Kasumi-1 (cell line): ENCODE measurements at regions not wholly inside any gene's neighbourhood (a gene's known extent, or its start where the extent isn't known, plus 50 kb on each side); places are given as distances from the start of the nearest gene placed in this dataset.
"Not testable (repeated sequence)": the region's sequence is repeated elsewhere in the genome, so short reads cannot be mapped to it uniquely, and the experiment has no call there.

ENCODE experiments used
- DNase-seq, 2 experiments: peaks; one replicate each; lab custom pipeline; 2025; lab: John Stamatoyannopoulos, UW

DNA sequence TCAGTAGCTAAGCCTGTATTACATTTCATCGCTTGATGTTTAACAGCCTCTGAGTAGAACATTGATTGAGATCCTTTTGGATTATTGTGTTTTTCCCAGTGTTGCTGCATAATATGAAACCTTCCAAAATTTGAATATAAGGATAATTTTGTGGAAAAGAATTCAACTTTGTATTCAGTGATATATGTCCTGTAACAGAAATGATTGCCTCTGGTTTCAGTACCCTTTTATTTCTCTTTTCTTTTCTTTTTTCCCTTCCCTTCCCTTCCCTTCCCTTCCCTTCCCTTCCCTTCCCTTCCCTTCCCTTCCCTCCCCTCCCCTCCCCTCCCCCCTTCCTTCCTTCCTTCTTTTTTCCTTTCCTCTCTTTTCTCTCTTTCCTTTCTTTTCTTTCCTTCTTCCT is 74.6 kb downstream of the UTRN start:
- no peak for DNase-seq

DNA sequence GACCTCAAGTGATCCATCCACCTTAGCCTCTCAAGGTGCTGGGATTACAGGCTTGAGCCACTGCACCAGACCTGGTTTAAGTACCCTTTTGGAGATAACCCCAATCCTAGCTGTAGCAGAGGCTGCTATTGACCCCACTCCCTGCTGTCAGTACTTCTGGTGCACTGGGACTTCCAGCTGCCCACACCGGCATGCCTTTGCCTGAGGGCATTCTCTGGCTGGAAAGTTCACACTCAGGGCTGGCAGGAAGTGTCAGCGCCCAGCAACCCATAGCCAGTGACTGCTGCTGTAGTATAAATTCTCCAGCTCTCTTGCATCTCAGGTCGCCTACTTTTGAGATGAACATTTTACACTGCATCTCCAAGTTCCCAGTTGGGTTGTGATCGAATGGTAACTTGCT is 75.3 kb downstream of the UTRN start:
- no peak for DNase-seq

- no peak for DNase-seq
These were observed 75.9 kb downstream of the UTRN start for GRCh38 chr6:144361016-144361415.

GRCh38 chr6:144362042-144363018 is 77.2 kb downstream of the UTRN start:
- DNase-seq, result no peak

GRCh38 chr6:144364208-144364720 is 79.1 kb downstream of the UTRN start:
- no peak for DNase-seq

DNA sequence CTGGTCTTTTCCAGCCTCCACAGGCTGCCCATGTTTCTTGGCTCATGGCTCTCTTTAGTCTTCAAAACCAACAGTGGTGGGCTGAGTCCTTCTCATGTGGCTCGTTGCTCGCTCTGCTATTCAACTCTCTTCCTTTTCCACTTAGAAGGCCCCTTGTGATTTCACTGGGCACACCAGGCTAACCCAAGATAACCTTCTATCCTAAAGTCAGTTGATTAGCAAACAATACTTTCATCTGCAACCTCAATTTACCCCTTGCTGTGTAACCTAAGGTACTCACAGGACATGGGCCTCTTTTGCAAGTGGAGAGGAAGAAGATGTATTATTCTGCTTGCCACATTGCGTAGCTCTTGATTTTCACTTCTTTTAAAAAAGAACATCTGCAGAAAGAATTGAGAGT is 79.6 kb downstream of the UTRN start:
- DNase-seq, result no peak

- no peak for DNase-seq
These were observed 80.1 kb downstream of the UTRN start for GRCh38 chr6:144365271-144365670.

GRCh38 chr6:144369696-144370095 is 84.6 kb downstream of the UTRN start:
- DNase-seq, result not testable (repeated sequence)

- no peak for DNase-seq
These were observed 87.0 kb downstream of the UTRN start for GRCh38 chr6:144372116-144372515.

DNA sequence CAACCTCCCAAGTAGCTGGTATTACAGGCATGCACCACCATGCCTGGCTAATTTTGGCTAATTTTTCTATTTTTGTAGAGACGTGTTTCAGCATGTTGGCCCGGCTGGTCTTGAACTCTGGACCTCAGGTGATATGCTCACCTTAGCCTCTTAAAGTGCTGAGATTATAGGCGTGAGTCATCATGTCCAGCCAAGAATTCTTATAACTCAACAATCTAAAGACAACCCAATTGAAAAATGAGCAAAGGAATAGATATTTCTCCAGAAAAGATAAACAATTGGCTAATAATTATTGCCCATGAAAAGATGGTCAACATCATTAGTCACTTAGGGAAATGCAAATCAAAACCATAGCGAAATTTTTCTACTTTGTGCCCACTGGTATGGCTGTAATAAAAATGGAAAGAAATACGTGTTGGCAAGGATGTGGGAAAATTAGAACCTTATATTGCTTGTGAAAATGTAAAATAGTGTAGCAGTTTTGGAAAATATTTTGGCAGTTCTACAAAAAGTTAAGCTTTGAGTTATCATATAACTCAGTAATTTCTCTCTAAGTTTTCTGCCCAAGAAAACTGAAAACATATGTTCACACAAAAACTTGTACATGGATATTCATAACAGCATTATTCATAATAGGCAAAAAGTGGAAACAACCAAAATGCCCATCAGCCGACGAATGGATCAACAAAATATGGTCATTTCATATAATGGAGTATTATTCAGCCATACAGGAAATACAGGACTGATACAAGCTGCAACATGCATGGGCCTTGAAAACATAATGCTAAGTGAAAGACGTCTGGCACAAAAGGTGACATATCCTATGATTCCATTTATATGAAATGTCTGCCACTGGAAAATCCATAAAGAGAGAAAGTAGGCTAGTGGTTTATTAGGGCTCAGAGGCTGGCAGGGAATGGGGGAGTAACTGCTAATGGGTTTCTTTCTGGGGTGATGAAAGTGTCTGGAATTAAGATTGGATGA is 87.8 kb downstream of the UTRN start:
- no peak for DNase-seq

GRCh38 chr6:144374525-144374924 is 89.4 kb downstream of the UTRN start:
- DNase-seq, result not testable (repeated sequence)

- DNase-seq, result no peak
These were observed 92.6 kb downstream of the UTRN start for GRCh38 chr6:144377586-144378210.

DNA sequence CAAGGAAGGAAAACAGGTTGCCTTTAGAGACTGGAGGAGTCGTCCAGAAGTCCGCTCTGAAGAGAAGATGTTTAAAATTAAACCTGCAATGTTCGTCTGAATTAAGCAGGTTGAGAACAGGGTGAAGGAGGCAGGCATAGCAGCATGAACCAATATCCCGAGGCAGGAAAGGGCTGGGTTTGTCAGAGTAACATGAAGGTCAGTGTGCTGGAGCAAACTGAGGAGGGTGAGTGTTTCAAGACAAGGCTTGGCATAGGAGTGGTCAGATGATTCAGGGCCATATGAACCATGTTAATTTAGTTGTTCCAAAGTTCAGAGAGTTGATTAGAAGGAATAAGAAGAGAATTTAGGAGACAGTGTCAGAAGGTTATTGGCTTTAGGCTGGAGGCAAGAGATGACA is 93.3 kb downstream of the UTRN start:
- DNase-seq, result no peak

GRCh38 chr6:144379356-144379755 is 94.2 kb downstream of the UTRN start:
- peak in 1 of 2 experiments; percentile 21 for DNase-seq

DNA sequence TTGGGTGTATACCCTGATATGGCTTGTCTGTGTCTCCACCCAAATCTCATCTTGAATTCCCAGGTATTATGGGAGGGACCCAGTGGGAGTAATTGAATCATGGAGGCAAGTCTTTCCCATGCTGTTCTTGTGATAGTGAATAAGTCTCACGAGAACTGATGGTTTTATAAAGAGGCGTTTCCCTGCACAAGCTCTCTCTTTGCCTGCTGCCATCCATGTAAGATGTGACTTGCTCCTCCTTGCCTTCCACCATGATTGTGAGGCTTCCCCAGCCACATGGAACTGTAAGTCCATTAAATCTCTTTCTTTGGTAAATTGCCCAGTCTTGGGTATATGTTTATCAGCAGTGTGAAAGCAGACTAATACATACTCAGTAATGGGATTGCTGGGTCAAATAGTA is 96.4 kb downstream of the UTRN start:
- DNase-seq, result not testable (repeated sequence)

- DNase-seq, result no peak
These were observed 98.2 kb downstream of the UTRN start for GRCh38 chr6:144383336-144383735.

GRCh38 chr6:144384427-144384826 is 99.3 kb downstream of the UTRN start:
- no peak for DNase-seq

- not testable (repeated sequence) for DNase-seq
These were observed 104.3 kb downstream of the UTRN start for GRCh38 chr6:144389474-144389873.

DNA sequence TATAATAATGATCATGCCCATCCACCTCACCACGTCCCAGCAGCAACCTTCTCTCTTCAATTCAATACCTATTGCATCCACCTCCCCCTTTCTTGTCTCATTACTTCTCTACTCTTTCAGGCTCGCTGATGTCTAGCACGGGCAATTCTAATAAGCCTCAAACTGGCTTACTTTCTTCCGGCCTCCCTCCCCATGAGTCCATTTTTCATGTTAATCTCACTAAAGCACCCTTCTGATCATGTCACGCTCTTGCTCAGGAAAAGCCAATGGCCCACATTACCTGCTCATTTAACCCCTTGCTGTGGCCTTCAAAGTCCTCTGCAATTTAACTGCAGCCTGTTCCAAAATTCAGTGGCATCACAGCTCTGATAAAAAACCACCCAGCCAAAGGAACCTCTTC is 105.1 kb downstream of the UTRN start:
- DNase-seq, result no peak

DNA sequence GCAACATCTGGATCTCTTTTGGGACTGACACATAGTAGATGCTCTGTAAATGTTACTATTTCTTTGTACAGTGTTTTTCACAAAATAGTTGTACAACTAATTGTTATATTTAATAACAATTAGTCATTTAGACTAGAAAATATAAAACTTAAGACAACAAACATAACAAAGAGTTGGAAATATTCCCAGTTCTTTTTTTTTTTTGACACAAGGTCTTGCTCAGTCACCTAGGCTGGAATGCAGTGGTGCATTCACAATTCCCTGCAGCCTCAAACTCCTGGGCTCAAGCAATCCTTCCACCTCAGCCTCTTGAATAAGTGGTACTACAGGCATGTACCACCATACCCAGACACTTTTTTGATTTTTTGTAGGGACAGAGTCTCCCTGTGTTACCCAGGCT is 105.8 kb downstream of the UTRN start:
- DNase-seq, result no peak

GRCh38 chr6:144392536-144392935 is 107.4 kb downstream of the UTRN start:
- no peak for DNase-seq

- DNase-seq, result no peak
These were observed 109.1 kb downstream of the UTRN start for GRCh38 chr6:144394210-144394609.
